Effector CD4-positive, alpha-beta T cell (primary cell): ENCODE measurements at regions not wholly inside any gene's neighbourhood (a gene's known extent, or its start where the extent isn't known, plus 50 kb on each side); places are given as distances from the start of the nearest gene placed in this dataset.
"Not testable (repeated sequence)": the region's sequence is repeated elsewhere in the genome, so short reads cannot be mapped to it uniquely, and the experiment has no call there.

ENCODE experiments used
- DNase-seq: peaks from one replicate; pipeline ENCODE4 v3.0.0-alpha.2; 2020

DNA sequence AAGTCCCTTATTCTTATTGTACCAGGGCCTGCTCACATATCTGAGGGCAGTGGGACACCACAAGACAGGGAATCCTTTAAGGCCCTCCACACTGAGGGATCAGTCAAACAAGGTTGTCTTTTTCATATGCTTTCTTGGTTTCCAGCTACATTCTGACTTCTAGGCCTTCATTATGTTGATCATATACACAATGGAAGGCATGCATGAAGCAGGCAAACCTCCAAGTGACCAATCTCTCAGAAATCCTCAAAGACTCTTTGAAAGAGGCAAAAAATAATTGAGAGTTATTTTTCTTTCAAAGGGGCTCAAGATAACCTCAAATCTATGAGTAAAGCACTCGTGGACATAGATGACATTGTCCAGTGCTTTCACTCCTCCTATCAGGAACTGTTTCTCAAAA is 1195.9 kb upstream of the ACO1 start:
- DNase-seq = no peak

DNA sequence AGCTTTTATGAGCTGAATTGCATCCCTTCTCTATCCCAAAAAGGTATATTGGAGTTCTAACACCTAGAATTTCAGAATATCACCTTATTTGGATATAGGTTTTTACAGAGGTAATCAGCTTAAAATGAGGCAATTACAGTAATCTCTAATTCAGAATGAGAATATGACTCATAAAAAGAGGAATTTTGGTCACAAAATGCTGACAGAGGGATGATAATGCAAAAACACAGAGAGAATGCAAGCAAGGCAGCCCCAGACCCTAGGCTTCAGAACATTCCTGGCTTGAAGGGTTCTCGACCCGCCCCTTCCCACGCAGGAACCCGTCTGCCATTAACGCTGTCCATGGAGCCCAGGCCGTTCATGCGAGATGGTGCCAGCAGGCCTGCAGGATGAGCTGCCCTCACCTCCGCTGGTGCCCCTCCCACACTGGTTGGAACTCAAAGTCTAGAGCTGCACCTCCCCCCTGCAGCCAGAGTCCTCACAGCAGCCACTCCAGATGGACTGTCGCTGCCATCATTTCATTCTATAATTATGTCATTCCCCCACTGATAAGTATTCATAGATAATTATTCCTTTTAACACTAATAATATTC is 1173.4 kb upstream of the ACO1 start:
- no peak for DNase-seq

DNA sequence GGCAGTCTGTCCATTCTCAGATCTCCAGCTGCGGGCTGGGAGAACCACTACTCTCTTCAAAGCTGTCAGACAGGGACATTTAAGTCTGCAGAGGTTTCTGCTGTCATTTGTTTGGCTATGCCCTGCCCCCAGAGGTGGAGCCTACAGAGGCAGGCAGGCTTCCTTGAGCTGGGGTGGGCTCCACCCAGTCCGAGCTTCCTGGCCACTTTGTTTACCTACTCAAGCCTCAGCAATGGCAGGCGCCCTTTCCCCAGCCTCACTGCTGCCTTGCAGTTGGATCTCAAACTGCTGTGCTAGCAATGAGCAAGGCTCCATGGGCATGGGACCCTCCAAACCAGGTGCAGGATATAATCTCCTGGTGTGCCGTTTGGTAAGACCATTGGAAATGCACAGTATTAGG is 1154.5 kb upstream of the ACO1 start:
- not testable (repeated sequence) for DNase-seq

DNA sequence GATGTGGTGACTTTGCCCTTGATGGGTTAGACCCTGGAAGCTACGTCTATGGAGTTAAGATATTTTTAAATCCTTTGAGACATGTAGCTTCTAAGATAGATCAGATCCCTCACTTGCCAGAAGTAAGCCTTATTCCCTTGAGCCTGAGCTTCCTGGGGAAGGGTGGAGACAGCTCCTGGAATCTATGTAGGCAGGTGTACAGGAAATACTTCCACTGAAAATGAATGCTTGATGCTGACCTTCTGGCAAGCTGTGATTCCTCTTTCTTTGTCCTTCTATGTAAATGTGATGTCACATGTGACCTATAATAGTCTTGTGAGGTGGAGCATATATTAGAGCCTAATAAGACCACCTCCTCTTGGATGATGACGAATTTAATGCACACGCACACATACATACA is 1152.0 kb upstream of the ACO1 start:
- no peak for DNase-seq

DNA sequence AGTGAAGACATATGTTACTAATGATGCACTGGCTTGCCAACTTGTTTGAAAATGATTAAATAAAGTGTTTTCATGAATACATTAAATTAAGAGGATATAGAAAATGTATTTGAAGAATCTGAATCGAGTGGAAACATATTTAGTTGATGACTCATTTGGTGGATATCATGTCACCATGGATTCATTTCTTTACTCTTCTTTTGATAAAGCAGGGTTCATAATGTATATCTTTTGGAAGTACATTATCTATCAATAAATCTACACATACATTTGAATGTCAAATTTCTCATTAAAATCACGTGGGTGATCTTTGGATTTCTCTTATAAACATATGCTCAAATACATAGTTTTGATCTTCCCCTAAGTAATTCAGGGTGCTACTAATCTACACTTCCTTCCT is 1148.1 kb upstream of the ACO1 start:
- no peak for DNase-seq

DNA sequence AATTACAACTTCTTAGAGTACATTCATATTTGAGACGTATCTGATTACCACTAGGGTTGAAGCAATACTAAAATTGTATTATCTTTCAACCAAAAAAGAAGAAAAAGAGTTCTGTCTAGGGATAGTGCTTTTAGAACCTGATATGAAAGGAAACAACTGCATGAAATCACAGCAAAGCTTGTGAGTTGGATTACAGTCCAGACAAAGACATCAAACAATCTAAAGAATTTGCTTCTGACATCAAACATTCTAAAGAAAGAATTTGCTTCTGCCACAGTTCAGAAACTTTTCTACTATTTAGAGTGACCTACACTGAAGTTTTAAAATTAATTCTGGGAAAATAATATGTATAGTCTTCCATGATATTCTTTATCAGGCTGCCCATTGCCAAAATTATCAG is 1141.1 kb upstream of the ACO1 start:
- no peak for DNase-seq

DNA sequence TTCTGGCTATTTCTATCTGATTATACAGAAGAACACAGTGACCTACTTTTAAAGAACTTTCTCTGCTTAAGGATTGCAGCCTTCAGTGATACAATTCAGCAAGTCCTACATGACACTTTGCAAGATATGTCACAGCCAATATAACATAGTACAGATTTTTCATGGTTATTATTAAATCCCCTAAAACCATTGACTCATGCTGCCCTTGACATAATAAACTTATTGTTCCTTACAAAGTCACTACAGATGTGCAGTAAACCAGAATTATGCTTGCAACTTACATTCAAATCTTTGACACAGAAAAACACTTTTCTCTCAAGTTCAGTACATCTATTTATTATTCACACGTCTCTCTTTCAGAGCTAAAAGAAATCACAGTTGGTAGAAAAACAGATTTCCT is 1136.3 kb upstream of the ACO1 start:
- DNase-seq = no peak

DNA sequence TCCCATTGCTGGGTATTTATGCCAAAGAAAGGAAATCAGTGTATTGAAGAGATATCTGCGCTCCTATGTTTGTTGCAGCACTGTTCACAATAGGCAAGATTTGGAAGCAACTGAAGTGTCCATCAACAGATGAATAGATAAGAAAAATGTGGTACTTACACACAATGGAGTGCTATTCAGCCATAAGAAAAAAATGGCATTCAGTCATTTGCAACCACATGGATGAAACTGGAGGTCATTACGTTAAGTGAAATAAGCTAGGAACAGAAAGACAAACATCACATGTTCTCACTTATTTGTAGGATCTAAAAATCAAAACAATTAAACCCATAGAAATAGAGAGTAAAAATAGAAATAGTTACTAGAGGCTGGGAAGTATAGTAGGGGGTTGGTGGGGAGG is 1133.1 kb upstream of the ACO1 start:
- no peak for DNase-seq

DNA sequence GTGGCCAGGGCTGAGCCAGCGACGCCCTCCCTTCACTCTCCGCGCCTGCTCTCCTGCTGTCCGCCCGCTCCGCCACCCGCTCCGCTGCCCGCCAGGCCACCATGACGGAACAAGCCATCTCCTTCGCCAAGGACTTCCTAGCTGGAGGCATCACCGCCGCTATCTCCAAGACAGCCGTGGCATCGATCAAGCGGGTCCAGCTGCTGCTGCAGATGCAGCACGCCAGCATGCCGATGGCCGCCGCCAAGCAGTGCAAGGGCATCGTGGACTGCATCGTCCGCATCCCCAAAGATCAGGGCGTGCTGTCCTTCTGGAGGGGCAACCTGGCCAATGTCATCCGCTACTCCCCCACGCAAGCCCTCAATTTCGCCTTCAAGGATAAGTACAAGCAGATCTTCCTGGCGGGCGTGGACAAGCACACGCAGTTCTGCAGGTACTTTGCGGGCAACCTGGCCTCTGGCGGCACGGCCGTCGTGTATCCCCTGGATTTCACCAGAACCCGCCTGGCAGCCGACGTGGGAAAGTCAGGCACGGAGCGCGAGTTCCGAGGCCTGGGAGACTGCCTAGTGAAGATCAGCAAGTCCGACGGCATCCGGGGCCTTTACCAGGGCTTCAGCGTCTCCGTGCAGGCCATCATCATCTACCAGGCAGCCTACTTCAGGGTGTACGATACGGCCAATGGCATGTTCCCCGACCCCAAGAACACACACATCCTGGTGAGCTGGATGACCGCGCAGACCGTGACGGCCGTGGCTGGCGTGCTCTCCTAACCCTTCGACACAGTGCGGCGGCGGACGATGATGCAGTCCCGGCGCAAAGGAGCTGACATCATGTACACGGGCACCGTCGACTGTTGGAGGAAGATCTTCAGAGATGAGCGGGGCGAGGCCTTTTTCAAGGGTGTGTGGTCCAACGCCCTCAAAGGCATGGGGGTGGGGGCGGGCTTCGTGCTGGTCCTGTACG is 1130.4 kb upstream of the ACO1 start:
- no peak for DNase-seq

DNA sequence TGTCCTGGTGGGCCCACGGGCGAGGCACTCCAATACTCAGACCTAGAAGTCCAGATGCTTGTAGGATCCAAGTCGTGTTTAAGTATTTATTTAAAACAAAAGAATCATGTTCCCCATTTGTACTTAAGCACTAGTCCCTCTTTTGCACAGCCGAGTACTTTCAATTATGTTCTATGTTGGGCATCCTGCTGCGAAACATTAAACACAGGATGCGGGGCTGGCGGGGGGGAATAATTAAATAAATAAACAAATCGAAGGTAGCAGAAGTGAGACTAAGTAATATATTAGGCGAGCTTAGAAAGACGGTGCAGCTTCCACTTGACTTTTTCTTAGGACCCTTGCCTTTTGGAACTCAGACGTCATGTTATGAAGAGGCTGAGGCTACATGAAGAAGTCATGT is 1129.2 kb upstream of the ACO1 start:
- DNase-seq = no peak

DNA sequence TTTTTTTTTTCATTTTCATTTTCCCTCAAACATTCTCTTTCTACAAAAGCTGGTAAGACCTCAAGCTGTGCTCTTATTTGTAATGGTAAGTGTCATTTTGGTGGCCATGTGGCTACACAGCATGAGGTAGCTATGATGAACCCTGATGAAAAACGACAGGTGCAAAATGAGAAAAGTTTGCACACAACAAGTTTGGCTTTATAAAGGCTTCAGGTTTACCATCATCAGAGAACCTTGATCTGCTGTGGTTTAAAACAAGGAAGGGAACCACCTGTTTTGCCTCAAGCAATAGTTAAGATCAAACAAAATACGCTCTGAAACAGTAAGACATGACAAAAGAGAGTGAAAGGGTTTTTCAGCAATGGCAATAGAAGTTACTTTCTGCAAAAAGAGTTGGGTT is 1124.6 kb upstream of the ACO1 start:
- DNase-seq = no peak

DNA sequence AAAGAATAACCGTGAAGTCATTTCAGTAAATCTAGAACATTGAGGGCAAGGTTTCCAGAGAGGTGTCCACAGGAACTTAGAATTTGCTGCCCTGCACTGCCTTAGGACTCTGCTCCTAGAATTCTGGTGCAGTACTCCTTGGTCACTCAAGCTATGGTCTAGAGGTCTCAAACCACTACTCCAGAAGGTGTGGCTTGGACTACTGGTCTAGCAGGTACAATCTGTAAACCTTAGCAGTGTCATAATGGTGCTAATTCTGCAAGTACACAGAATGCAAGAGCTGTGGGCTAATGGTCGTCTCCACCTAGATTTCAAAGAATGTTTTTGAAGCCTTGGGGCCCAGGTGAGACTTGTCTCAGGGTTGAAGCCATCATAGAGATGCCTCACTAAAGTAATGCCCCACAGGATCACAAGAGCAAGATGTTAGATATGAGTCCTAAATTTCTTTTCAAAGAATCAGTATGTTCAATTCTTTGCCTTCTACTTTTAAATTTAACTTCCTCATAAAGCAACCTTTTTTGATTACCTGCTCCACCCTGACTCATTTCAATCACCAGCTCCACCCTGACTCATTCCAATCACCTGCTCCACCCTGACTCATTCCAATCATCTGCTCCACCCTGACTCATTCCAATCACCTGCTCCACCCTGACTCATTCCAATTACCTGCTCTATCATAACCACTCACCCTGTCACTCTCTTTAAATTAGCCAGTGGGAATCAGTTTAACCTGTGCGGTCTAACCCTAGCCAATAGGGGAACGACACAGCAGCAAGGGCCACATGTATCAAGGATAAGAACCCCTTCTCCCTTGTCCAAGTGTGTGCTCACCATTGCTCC is 1111.8 kb upstream of the ACO1 start:
- no peak for DNase-seq

DNA sequence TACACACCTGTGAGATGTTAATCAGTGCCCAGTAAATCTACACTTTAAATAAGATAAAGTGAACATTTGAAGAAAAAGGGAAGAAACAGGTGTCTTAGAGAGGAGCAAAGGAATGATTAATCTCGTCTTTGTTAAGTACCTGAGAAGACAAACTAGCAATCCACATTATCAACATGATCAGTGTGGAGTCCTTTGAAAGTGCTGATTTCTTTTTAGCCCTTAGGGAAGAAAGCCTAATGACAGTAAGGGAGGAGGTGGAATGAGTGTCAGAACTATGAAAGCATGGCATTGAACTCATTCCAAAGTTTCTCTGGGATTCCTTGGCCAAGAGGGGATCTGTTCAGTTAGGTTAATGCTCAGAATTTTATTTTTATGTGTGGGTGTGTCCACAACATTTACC is 1109.0 kb upstream of the ACO1 start:
- DNase-seq = no peak

DNA sequence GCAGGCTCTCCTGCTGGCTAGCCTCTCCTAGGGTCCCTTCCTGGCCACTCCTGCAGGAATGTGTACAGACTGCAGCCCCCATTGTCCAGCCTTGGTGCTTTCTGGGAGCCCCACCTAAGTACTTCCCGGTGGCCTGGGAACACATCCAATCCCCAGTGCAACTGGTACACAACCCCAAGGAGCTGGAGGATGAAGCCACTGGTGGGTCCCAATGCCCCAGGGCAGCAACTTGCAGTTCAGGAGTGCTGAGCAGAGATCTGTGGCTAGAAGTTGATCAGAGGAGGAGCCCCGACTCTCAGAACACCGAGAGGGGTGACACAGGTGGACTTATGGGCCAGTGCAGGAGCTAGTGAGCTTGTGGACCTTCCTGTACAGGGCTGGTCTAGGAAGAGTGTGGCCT is 1093.7 kb upstream of the ACO1 start:
- DNase-seq = no peak

DNA sequence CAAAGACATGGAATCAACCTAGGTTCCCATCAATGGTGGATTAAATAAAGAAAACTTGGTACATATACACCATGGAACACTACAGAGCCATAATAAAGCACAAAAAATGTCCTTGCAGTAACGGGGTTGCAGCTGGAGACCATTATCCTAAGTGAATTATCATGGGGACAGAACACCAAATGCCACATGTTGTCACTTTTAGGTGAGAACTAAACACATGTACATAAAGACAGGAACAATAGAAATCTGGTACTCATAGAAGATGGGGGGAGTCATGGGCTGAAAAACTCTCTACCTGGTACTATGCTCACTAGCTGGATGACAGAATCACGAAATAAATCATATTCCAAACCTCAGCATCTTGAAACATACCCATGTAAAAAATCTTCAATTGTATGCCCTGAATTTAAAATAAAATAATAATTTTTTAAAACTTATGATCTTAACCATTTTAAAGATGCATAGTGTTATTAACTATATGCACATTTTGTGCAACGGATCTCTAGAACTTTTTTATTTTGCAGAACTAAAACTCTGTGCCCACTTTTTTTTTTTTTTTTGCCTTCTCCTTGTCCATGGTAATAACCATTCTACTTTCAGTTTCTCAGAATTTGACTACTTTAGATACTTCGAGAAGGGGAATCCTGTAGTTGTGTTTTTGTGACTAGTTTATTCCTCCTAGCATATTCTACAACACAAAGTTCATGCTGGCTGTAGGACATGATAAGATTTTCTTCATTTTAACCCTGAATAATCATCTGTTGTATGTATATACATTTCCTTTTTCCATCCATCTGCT is 1081.6 kb upstream of the ACO1 start:
- DNase-seq = no peak

DNA sequence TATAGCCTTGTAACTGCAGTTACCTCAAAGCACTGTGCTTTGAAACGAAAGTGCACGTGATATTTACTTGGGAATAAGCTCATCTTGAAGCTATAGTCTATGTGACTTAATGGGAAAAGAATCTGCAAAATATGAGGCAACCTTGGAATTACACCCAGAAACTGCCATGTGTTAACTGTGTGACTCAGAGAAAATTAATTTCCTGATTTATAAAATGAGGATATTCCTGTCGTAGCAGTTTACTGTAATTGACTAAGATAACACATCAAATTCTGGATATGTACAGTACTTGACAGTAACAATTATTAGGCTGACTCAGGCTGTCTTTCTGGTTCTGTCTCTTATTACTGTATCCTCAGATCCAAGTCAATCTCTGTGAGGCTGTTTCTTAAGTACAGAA is 1079.9 kb upstream of the ACO1 start:
- DNase-seq = no peak

DNA sequence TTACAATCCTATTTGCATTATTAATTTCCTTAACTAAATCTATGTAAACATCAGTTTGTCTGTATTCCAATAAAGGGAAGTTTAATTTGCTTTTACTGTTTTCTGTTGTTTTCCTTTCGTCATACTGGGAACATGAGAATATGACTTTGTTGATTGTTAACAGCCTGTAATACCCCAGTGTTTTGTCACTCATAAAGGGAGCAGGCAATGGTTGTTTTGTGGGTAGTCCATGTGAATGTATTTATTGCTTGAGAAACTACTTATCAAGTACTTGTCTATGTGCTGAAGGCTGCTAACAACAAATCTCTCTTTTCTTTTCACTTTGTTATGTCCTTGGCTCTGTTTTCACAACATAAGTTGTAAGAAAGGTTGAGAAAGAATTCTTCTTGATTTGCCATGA is 1070.2 kb upstream of the ACO1 start:
- DNase-seq = no peak

DNA sequence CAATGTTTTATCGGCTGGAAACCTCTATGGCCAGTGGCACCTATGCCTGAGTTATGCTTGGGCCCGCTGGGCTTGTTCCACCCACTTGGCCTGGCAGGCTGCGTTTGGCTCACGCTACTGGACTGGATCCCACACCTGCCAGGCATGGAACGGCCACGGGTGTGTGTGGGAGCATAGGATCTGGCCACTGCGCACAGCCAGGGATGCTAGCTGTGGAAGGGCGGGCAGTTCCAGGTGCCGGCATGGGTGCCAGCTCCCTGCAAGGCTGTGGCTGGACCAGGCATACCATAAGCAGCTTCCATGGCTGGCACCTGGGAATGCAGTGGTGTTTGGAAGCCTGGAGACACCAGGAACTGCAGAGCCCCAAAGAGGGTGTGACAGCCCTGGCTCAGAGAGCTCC is 1063.9 kb upstream of the ACO1 start:
- DNase-seq = no peak

DNA sequence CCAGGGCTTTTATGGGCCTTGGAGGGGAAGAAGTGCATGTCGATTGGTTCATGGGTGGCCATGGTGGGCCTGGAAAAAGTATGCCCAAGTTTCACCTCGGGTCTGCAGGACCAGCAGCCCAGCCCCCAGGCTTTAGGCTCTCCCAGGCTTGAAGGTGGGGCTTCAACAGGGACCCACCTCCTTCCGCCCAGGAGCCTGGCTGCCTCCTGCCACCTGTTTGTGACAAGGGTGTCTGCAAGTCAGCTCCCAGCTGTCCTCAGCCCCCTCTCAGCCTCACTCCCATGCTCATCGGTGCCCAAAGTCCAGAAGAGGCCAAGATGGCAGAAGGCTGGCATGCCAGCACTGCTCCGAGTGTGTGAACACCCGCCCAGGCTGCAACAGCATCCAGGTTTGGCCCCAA is 1063.2 kb upstream of the ACO1 start:
- no peak for DNase-seq

DNA sequence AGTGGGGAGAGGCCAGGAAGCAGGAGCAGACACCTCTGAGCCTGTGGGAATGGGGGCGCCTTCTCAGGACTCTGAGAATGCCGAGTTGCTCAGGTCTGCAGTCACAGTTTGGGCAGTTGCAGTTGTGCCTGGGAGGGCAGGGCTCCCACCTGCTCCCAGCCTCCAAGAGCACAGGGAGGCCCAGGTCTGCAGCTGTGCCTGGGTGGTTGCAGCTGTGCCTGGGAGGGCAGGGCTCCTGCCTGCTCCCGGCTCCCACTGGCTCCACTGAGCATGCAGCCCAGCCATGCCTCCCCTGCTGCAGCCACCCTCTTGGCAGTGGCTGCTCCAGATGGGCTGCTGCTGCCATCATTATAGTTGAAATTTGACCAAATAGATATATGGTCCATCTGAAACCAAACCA is 1062.8 kb upstream of the ACO1 start:
- no peak for DNase-seq

DNA sequence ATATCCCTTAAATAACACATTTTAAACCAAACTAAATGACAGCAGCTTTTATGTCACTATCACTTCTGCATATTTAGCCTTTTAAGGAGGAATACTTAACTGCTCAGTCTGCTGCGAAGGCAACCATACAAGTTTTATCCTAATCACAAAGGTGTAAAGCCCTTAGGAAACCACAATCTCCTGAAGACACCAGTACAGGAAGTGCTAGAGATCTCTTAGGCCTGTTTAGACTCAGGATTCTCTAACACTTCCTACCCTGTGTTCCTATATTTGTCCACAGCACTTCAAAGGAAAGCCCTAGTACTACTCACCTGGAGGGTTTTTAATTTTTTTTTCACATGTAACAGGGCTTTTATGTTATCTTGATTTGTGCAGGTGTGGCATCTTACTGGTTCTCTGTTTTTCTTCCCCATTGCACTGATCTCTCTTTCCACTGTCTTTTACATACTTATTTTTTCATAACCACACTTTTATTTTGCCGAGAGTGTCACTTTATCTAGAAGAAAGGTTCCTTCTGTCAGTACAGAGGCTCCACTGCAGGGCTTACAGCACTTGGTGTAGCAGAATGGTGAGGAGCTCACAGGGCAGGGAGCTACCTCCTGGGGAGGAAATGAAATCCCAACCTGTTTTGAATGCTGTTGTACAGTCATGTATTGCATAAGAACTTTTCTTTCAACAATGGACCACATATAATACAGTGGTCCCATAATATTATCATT is 1060.6 kb upstream of the ACO1 start:
- no peak for DNase-seq

DNA sequence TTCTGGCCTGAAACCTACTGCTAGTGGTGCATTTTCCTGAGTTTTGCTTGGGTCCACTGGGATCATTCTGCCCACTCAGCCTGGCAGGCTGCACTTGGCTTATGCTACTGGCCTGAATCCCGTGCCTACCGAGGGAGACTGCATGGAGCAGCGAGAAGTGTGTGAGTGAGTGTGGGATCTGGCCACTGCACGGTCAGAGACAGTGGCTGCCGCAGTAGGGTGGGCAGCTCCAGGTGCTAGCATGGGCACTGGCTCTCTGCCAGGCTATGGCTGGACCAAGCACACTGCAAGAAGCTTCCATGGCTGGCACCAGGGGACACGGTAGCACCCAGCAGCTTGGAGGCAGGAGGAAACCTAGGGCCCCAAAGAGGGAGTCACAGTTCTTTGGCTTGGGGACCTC is 1058.7 kb upstream of the ACO1 start:
- DNase-seq = no peak
